HEK293 (cell line): ENCODE measurements at regions not wholly inside any gene's neighbourhood (a gene's known extent, or its start where the extent isn't known, plus 50 kb on each side); places are given as distances from the start of the nearest gene placed in this dataset.

Experiments used
- CTCF ChIA-PET: fragments of 350-600 bp; formaldehyde crosslinking; extraction: SDS; loops from one replicate; lab custom pipeline; 2021; ENCODE audit warnings: antibody characterized with exemption; lab: Yijun Ruan, JAX
- POLR2A ChIA-PET: fragments of 300-600 bp; formaldehyde crosslinking; extraction: SDS; loops from one replicate; lab custom pipeline; 2020; ENCODE audit warnings: antibody characterized with exemption, inconsistent platforms; lab: Yijun Ruan, JAX
- H3K27ac ChIP-seq: fragments of 200-500 bp; sonication (Bioruptor generic); 2 replicates; pipeline ENCODE4 v1.5.1; 2014; ENCODE audit warnings: low read depth, low read length, control low read depth, inconsistent platforms; ENCODE audit errors: extremely low read depth
- H3K36me3 ChIP-seq, 2 experiments: fragments of 200-500 bp in 1 of 2; sonication (Bioruptor generic) in 1 of 2; 1 replicate in 1 of 2; 2 replicates in 1 of 2; pipeline ENCODE4 v1.5.1; 2014 to 2017; ENCODE audit warnings: inconsistent platforms in 2 of 2, low read length in 2 of 2; ENCODE audit not compliant: control insufficient read depth in 2 of 2, insufficient read depth in 1 of 2
- H3K4me1 ChIP-seq: fragments of 200-500 bp; sonication (Bioruptor generic); 2 replicates; pipeline ENCODE4 v1.5.1; 2014; ENCODE audit warnings: mild to moderate bottlenecking, low read length, inconsistent platforms; ENCODE audit not compliant: control insufficient read depth, insufficient read depth
- H3K4me3 ChIP-seq: 2 replicates; pipeline ENCODE4 v1.5.1; 2011; ENCODE audit warnings: low read depth, mild to moderate bottlenecking, control low read depth, low read length, moderate library complexity
- H3K9me3 ChIP-seq: fragments of 200-500 bp; sonication (Bioruptor generic); 2 replicates; pipeline ENCODE4 v1.5.1; 2014; ENCODE audit warnings: low read depth, low read length, inconsistent platforms; ENCODE audit not compliant: control insufficient read depth, insufficient read depth
- AEBP2 ChIP-seq: fragments of 450-650 bp; formaldehyde crosslinking; IDR thresholded peaks from 2 replicates; pipeline ENCODE4 v1.5.1; 2016; ENCODE audit warnings: missing biosample characterization, missing genetic modification characterization, borderline replicate concordance
- BCL11A ChIP-seq: fragments of 450-650 bp; formaldehyde crosslinking; IDR thresholded peaks from 2 replicates; pipeline ENCODE4 v1.5.1; 2016; ENCODE audit warnings: low read depth, missing biosample characterization, missing genetic modification characterization
- BCL11B ChIP-seq: fragments of 450-650 bp; formaldehyde crosslinking; IDR thresholded peaks from 2 replicates; pipeline ENCODE4 v1.5.1; 2016; ENCODE audit warnings: low read depth, missing biosample characterization, missing genetic modification characterization
- BCL6B ChIP-seq: fragments of 450-650 bp; formaldehyde crosslinking; IDR thresholded peaks from 2 replicates; pipeline ENCODE4 v1.5.1; 2017; ENCODE audit warnings: missing biosample characterization, missing genetic modification characterization
- GFI1B ChIP-seq: fragments of 450-650 bp; formaldehyde crosslinking; IDR thresholded peaks from 2 replicates; pipeline ENCODE4 v1.5.1; 2016; ENCODE audit warnings: missing biosample characterization, missing genetic modification characterization
- HOXD13 ChIP-seq: sonication (generic); formaldehyde crosslinking; IDR thresholded peaks from 2 replicates; pipeline ENCODE4 v1.8.0; 2022; ENCODE audit warnings: missing genetic modification reagents, borderline replicate concordance
- SALL2 ChIP-seq: fragments of 450-650 bp; formaldehyde crosslinking; IDR thresholded peaks from 2 replicates; pipeline ENCODE4 v1.5.0; 2017; ENCODE audit warnings: missing biosample characterization, mild to moderate bottlenecking, missing genetic modification characterization, borderline replicate concordance
- SP2 ChIP-seq: fragments of 450-650 bp; formaldehyde crosslinking; IDR thresholded peaks from 2 replicates; pipeline ENCODE4 v1.5.1; 2016; ENCODE audit warnings: missing biosample characterization, missing genetic modification characterization
- ZBTB17 ChIP-seq: fragments of 450-650 bp; formaldehyde crosslinking; IDR thresholded peaks from 2 replicates; pipeline ENCODE4 v1.5.1; 2016; ENCODE audit warnings: missing biosample characterization, missing genetic modification characterization
- ZBTB44 ChIP-seq: fragments of 450-650 bp; IDR thresholded peaks from 2 replicates; pipeline ENCODE4 v1.5.1; 2018; ENCODE audit warnings: missing biosample characterization, mild to moderate bottlenecking, missing genetic modification characterization
- ZBTB7A ChIP-seq: fragments of 450-650 bp; formaldehyde crosslinking; IDR thresholded peaks from 2 replicates; pipeline ENCODE4 v1.5.1; 2016; ENCODE audit warnings: low read depth, missing biosample characterization, missing genetic modification characterization
- ZBTB8A ChIP-seq: fragments of 450-650 bp; formaldehyde crosslinking; IDR thresholded peaks from 2 replicates; pipeline ENCODE4 v1.5.1; 2016; ENCODE audit warnings: missing biosample characterization, missing genetic modification characterization
- ZNF10 ChIP-seq: fragments of 450-650 bp; formaldehyde crosslinking; IDR thresholded peaks from 2 replicates; pipeline ENCODE4 v1.5.1; 2017; ENCODE audit warnings: missing biosample characterization, missing genetic modification characterization
- ZNF169 ChIP-seq: fragments of 450-650 bp; formaldehyde crosslinking; IDR thresholded peaks from 2 replicates; pipeline ENCODE4 v1.5.1; 2016; ENCODE audit warnings: missing biosample characterization, missing genetic modification characterization
- ZNF174 ChIP-seq: fragments of 450-650 bp; formaldehyde crosslinking; IDR thresholded peaks from 2 replicates; pipeline ENCODE4 v1.5.0; 2017; ENCODE audit warnings: missing biosample characterization, mild to moderate bottlenecking, missing genetic modification characterization
- ZNF423 ChIP-seq: fragments of 450-650 bp; formaldehyde crosslinking; IDR thresholded peaks from 2 replicates; pipeline ENCODE4 v1.5.1; 2016; ENCODE audit warnings: missing biosample characterization, missing genetic modification characterization
- ZNF433 ChIP-seq: fragments of 450-650 bp; formaldehyde crosslinking; IDR thresholded peaks from 2 replicates; pipeline ENCODE4 v1.5.1; 2016; ENCODE audit warnings: missing biosample characterization, missing genetic modification characterization, low read depth
- ZNF521 ChIP-seq: fragments of 450-650 bp; formaldehyde crosslinking; IDR thresholded peaks from 2 replicates; pipeline ENCODE4 v1.5.1; 2017; ENCODE audit warnings: missing biosample characterization, mild to moderate bottlenecking, missing genetic modification characterization
- ZNF529 ChIP-seq: fragments of 450-650 bp; formaldehyde crosslinking; IDR thresholded peaks from 2 replicates; pipeline ENCODE4 v1.5.1; 2017; ENCODE audit warnings: missing genetic modification characterization, missing biosample characterization; ENCODE audit not compliant: insufficient replicate concordance
- ZNF571 ChIP-seq: fragments of 450-650 bp; formaldehyde crosslinking; IDR thresholded peaks from 2 replicates; pipeline ENCODE4 v1.5.0; 2017; ENCODE audit warnings: missing biosample characterization, missing genetic modification characterization
- ZNF585B ChIP-seq: fragments of 450-650 bp; formaldehyde crosslinking; IDR thresholded peaks from 2 replicates; pipeline ENCODE4 v1.5.1; 2016; ENCODE audit warnings: missing biosample characterization, missing genetic modification characterization
- ZNF639 ChIP-seq: fragments of 450-650 bp; formaldehyde crosslinking; IDR thresholded peaks from 2 replicates; pipeline ENCODE4 v1.5.1; 2016; ENCODE audit warnings: missing biosample characterization, missing genetic modification characterization
- ZNF785 ChIP-seq: fragments of 450-650 bp; formaldehyde crosslinking; IDR thresholded peaks from 2 replicates; pipeline ENCODE4 v1.5.1; 2016; ENCODE audit warnings: missing biosample characterization, missing genetic modification characterization
- ZNF792 ChIP-seq: fragments of 450-650 bp; formaldehyde crosslinking; IDR thresholded peaks from 2 replicates; pipeline ENCODE4 v1.5.1; 2016; ENCODE audit warnings: missing biosample characterization, missing genetic modification characterization

GRCh38 chr6:94163877-94164276 lies 744.5 kb upstream of the EPHA7 start (continued):
- TF ChIP-seq ZNF10 (tag by site-specific recombination) (no peak), ZNF585B (no peak), ZBTB8A (tag by site-specific recombination) (no peak), ZNF433 (tag by site-specific recombination) (no peak), ZNF571 (tag by site-specific recombination) (no peak), HOXD13 (CRISPR knock-in tag) (no peak)

- TF ChIP-seq GFI1B (tag by site-specific recombination) = no peak
- TF ChIP-seq BCL11A (tag by site-specific recombination) = no peak
- TF ChIP-seq SALL2 (tag by site-specific recombination) = no peak
- TF ChIP-seq ZBTB7A = no peak
- no peak for TF ChIP-seq BCL6B (tag by site-specific recombination)
- no peak for TF ChIP-seq ZNF521 (tag by site-specific recombination)
- TF ChIP-seq ZNF169 (tag by site-specific recombination) = no peak
- no peak for TF ChIP-seq ZNF639 (tag by site-specific recombination)
- TF ChIP-seq ZNF529 = no peak
- no peak for TF ChIP-seq ZNF792 (tag by site-specific recombination)
- TF ChIP-seq ZNF423 (tag by site-specific recombination) = no peak
- TF ChIP-seq ZNF571 (tag by site-specific recombination) = no peak
- TF ChIP-seq ZNF174 (tag by site-specific recombination) = no peak
- no peak for TF ChIP-seq BCL11B (tag by site-specific recombination)
- no peak for TF ChIP-seq SP2 (tag by site-specific recombination)
- no peak for TF ChIP-seq ZBTB17 (tag by site-specific recombination)
- TF ChIP-seq ZBTB44 (tag by site-specific recombination) = no peak
- TF ChIP-seq AEBP2 = no peak
- no peak for TF ChIP-seq ZNF785 (tag by site-specific recombination)
- POLR2A ChIA-PET = no interaction called here
- CTCF ChIA-PET = interaction anchor here (0.6 kb wide), 1 partner anchor 278 kb away, joined by 3 read pairs; no protein-coding TSS in a partner anchor
- H3K9me3 ChIP-seq = no peaks in the 10 kb centered on the region
- no peaks in the 10 kb centered on the region for H3K4me1 ChIP-seq
- no peak overlapping the region for H3K27ac ChIP-seq
- H3K36me3 ChIP-seq = no peaks in the 10 kb centered on the region
- H3K4me3 ChIP-seq = no peak overlapping the region
These were observed 731.5 kb upstream of the EPHA7 start for GRCh38 chr6:94150886-94151285.
